ENCODE measurements at regions not wholly inside any gene's neighbourhood (a gene's known extent, or its start where the extent isn't known, plus 50 kb on each side); places are given as distances from the start of the nearest gene placed in this dataset.

DNA sequence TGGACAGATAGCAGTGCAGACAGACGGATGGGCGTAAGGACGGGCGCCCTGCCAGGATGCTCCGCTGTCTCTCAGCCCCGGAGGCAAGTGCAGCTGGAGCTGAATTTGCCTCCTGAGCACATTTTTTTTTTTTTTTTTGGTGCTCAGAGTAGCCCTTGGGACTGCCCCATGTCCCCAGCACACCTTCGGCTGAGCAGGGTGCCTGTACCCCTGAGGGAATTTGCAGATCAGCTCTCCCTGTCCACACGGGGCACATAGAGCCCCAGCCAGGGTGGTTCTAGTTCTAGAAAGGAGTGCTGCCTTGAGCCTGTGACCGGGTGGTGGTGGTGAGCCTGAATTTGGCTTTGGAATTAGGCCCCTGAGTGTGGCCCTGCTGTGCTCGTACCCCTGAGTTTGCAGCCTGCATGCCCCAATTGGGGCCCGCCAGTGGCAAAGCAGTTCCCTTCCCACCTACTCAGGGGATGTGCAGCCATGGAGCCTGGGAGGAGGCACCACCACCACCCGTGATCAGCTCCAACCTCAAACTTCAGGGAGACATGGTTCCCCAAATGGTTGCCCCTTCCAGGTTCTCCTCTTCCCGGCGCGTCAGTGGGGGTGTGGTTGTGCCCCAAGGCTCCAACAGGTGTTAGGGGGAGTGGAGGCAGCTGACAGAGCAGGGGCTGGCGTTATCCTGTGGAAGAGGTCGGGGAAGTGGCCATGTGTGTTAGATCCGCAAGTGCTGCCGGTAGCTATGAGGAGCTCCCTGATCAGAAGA lies 1232.7 kb downstream of the BRD1 start:
- no peak for DNase-seq
- H3K4me3 ChIP-seq = no peak overlapping the region
- H3K27ac ChIP-seq = no peak overlapping the region
- H3K27me3 ChIP-seq (replicated peaks in 1 of 7) = peaks cover 0 to 31% (median 0%) of the 10 kb centered on the region in 7 donors
- intact Hi-C loops (cut with DNase I; ENCODE audit: low total_unique reads) = no loop called here
- H3K9me3 ChIP-seq = peaks cover 0 to 25% (median 14%) of the 10 kb centered on the region in 8 donors
- H3K36me3 ChIP-seq = no peaks in the 10 kb centered on the region
- H3K4me1 ChIP-seq = no peaks in the 10 kb centered on the region
- no peak for TF ChIP-seq POLR2A (IDR thresholded peaks at IDR 0.05)
- no peak for TF ChIP-seq POLR2AphosphoS5 (IDR thresholded peaks at IDR 0.05)
- 73 to 90% (median 85%) methylated on average over 14 to 19 of the region's 19 CpGs for WGBS, 5 donors

DNA sequence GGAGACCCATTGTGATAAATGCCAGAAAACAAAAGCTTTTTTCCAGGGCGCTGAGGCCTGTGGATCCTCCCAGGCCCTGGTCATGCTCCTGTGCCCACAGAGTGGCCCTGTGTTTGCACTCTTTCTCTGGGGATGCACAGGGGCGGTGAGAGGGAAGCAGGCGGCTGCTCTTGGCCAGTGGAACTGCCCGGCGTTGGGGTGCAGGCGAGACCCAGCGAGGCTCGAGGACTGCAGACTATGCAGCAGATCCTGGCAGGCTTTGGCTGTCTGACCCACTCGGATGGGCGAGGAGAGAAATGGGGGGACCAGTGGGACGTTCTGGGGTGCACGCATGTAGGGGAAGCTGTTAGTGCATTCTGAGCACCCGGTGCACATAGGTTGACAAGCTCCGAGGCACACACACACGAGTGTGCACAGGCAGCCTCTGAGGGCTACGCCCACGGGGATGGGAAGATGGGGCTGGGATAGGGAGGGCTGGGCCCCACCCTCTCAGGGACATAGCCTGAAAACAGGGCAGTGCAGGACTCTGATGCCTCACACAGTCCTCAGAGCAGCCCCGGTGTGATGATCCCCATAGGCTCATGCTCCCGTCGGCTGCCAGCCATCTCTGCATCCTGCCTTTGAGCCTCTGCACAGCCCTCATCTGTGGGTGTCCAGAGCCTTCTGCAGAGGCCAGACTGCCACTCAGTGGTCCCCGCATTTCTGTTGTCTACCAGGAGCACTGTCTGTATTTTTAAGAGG lies 1233.5 kb downstream of the BRD1 start:
- TF ChIP-seq, protein P1, sequence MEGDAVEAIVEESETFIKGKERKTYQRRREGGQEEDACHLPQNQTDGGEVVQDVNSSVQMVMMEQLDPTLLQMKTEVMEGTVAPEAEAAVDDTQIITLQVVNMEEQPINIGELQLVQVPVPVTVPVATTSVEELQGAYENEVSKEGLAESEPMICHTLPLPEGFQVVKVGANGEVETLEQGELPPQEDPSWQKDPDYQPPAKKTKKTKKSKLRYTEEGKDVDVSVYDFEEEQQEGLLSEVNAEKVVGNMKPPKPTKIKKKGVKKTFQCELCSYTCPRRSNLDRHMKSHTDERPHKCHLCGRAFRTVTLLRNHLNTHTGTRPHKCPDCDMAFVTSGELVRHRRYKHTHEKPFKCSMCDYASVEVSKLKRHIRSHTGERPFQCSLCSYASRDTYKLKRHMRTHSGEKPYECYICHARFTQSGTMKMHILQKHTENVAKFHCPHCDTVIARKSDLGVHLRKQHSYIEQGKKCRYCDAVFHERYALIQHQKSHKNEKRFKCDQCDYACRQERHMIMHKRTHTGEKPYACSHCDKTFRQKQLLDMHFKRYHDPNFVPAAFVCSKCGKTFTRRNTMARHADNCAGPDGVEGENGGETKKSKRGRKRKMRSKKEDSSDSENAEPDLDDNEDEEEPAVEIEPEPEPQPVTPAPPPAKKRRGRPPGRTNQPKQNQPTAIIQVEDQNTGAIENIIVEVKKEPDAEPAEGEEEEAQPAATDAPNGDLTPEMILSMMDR (IDR thresholded peaks at IDR 0.05 in 8 of 11, conservative IDR thresholded peaks at IDR 0.05 in 3 of 11) = no peak
- TF ChIP-seq POLR2AphosphoS5 (IDR thresholded peaks at IDR 0.05) (no peak), POLR2A (IDR thresholded peaks at IDR 0.05) (no peak)
- Histone ChIP-seq H3K4me3 (no peak overlapping the region), H3K4me1 (no peaks in the 10 kb centered on the region), H3K27ac (no peak overlapping the region), H3K36me3 (no peaks in the 10 kb centered on the region), H3K9me3 (peaks cover 0 to 18% (median 14%) of the 10 kb centered on the region in 8 donors), H3K27me3 (replicated peaks in 1 of 7) (peaks cover 0 to 37% (median 0%) of the 10 kb centered on the region in 7 donors)
- intact Hi-C loops (cut with DNase I; ENCODE audit: low total_unique reads) = no loop called here
- WGBS, 5 donors = 85 to 88% (median 87%) methylated on average over 18 to 21 of the region's 21 CpGs
- no peak for DNase-seq

DNA sequence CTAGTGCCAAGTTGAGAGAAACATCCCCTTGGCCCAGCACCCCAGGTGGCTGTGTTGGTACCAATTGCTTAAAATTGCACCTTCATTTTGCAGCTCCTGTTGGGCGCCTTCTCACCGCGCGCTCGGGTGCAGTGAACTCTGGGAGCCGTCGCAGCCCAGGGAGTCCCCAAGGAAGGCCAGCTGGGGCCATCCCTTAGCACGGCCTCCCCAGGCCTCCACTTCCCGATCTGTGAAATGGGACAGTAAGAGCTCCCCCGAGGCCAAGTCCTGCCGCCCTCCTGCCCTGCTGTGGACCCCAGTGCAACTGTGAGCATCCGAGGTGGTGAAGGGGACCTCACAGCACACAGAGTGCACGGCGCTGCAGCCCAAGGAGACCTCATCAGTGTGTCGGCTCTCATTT lies 1234.1 kb downstream of the BRD1 start:
- H3K27me3 ChIP-seq (replicated peaks in 1 of 7) = peaks cover 0 to 44% (median 0%) of the 10 kb centered on the region in 7 donors
- WGBS, 5 donors = 85 to 96% (median 93%) methylated on average over 15 of the region's 15 CpGs
- H3K36me3 ChIP-seq = no peaks in the 10 kb centered on the region
- no peak overlapping the region for H3K27ac ChIP-seq
- H3K4me1 ChIP-seq = no peaks in the 10 kb centered on the region
- H3K9me3 ChIP-seq = peaks cover 0 to 12% (median 8%) of the 10 kb centered on the region in 8 donors
- DNase-seq = no peak
- H3K4me3 ChIP-seq = no peak overlapping the region
- TF ChIP-seq POLR2A (IDR thresholded peaks at IDR 0.05) (no peak), POLR2AphosphoS5 (IDR thresholded peaks at IDR 0.05) (no peak)
- TF ChIP-seq, protein P1 (IDR thresholded peaks at IDR 0.05 in 8 of 11, conservative IDR thresholded peaks at IDR 0.05 in 3 of 11) = no peak
- intact Hi-C loops (cut with DNase I; ENCODE audit: low total_unique reads) = no loop called here

DNA sequence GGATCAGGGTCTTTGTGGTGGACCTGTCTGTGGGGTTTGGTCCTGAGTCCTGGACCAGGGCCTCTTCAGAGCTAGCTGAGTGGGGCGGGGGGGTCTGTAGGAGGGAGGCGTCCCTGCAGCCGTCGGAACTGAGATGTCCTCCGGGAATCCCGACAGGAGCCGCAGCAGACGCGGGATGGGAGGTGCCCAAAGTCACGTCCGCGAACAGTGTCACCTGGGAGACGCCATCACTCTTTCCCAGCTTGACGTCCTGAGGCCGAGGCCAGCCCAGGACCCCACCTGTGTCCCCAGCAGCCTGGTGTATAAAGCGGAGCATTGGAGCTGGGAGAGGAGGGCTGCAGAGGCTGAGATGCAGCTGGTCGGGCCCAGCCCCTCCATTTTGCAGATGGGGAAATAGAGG lies 1234.7 kb downstream of the BRD1 start:
- no peak overlapping the region for H3K4me3 ChIP-seq
- no peak for DNase-seq

More for the DNA sequence above, 1234.7 kb downstream of the BRD1 start:
- H3K27me3 ChIP-seq (replicated peaks in 1 of 7) = peaks cover 0 to 50% (median 0%) of the 10 kb centered on the region in 7 donors
- intact Hi-C loops (cut with DNase I; ENCODE audit: low total_unique reads) = no loop called here
- no peaks in the 10 kb centered on the region for H3K4me1 ChIP-seq
- H3K9me3 ChIP-seq = peaks cover 0 to 6% (median 2%) of the 10 kb centered on the region in 8 donors
- no peak for TF ChIP-seq POLR2A (IDR thresholded peaks at IDR 0.05)
- no peak for TF ChIP-seq POLR2AphosphoS5 (IDR thresholded peaks at IDR 0.05)
- TF ChIP-seq, protein P1 (IDR thresholded peaks at IDR 0.05 in 8 of 11, conservative IDR thresholded peaks at IDR 0.05 in 3 of 11) = no peak
- WGBS, 5 donors = 86 to 93% (median 87%) methylated on average over 12 to 17 of the region's 17 CpGs
- H3K36me3 ChIP-seq = no peaks in the 10 kb centered on the region
- no peak overlapping the region for H3K27ac ChIP-seq

Measured in spleen (tissue), 11 donors.